Adipocyte (in vitro differentiated cells): ENCODE measurements at regions not wholly inside any gene's neighbourhood (a gene's known extent, or its start where the extent isn't known, plus 50 kb on each side); places are given as distances from the start of the nearest gene placed in this dataset.

Experiments used
- DNase-seq: peaks from one replicate; pipeline ENCODE4 v3.0.0-alpha.2; 2015; ENCODE audit warnings: low read depth
- H3K27me3 ChIP-seq: replicated peaks from 2 replicates; pipeline ENCODE4 v1.7.0; 2013; ENCODE audit warnings: mild to moderate bottlenecking, low read length, moderate library complexity; ENCODE audit not compliant: control insufficient read depth, insufficient read depth
- H3K36me3 ChIP-seq: 2 replicates; pipeline ENCODE4 v1.7.0; 2013; ENCODE audit warnings: low read length, mild to moderate bottlenecking, moderate library complexity; ENCODE audit not compliant: control insufficient read depth, insufficient read depth, severe bottlenecking
- H3K4me1 ChIP-seq: 2 replicates; pipeline ENCODE4 v1.7.0; 2013; ENCODE audit warnings: mild to moderate bottlenecking, low read length, moderate library complexity; ENCODE audit not compliant: control insufficient read depth, insufficient read depth
- H3K4me3 ChIP-seq: 2 replicates; pipeline ENCODE4 v1.7.0; 2013; ENCODE audit warnings: mild to moderate bottlenecking, low read length, moderate library complexity
- H3K9ac ChIP-seq: 2 replicates; pipeline ENCODE4 v1.7.0; 2013; ENCODE audit warnings: mild to moderate bottlenecking, low read length, moderate library complexity
- H3K9me3 ChIP-seq: 2 replicates; pipeline ENCODE4 v1.7.0; 2013; ENCODE audit warnings: mild to moderate bottlenecking, low read length, moderate library complexity; ENCODE audit not compliant: control insufficient read depth

DNA sequence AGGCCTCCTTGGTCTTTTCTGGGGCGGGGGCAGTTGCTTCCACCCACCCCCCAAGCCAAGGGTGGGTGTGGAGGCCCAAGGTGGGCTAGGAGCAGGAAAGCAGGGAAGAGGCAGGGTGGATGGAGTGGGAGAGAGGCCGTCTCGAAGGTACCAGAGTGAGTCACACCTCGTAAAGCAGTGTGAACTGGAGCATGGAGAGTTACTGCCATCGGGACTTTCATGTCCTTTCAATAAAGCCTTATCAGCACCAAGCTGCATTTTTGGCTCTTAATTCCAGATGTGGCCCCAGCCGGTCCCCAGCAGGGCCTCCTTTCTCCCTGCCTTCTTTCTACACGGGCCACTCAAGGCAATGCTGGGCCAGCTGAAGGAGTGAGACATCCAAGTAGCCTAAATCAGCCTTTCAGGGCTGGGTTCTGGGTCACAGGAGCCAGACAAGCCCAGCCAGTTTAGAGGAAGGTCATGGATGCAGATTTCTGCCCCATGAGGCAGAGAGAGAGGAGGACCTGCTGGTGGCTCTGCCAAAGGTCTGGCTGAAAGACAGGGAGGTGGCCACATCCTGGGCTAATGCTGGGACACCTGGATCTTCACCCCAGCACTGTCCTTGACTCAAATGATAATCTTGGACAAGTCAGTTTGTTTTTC is 59.0 kb upstream of the CD82 start:
- peaks cover 12% of the 10 kb centered on the region for H3K9me3 ChIP-seq
- H3K27me3 ChIP-seq = peaks cover 55% of the 10 kb centered on the region
- H3K36me3 ChIP-seq = no peaks in the 10 kb centered on the region
- no peak overlapping the region for H3K4me3 ChIP-seq
- DNase-seq = no peak
- no peaks in the 10 kb centered on the region for H3K4me1 ChIP-seq
- H3K9ac ChIP-seq = no peak overlapping the region

DNA sequence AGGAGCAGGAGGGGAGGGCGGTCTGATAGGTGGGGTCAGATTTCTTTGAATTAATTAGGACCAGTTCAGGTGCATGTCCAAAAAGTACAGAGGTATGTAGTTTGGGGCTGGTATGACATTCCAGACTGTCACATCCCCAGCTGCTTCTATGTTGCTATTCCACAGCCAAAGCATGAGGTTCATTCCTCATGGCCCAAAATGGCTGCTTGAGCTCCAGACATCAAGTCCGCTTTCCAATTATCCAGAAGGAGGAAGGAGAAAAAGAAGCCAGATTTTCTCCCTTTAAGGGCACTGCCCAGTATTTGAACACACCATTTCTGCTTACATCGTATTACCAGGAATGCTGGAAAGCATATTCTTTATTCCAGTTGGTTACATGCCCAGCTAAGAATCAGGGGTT is 58.0 kb upstream of the CD82 start:
- DNase-seq = no peak
- Histone ChIP-seq H3K27me3 (peaks cover 58% of the 10 kb centered on the region), H3K9ac (no peak overlapping the region), H3K36me3 (no peaks in the 10 kb centered on the region), H3K4me3 (no peak overlapping the region), H3K9me3 (peaks cover 12% of the 10 kb centered on the region), H3K4me1 (no peaks in the 10 kb centered on the region)

DNA sequence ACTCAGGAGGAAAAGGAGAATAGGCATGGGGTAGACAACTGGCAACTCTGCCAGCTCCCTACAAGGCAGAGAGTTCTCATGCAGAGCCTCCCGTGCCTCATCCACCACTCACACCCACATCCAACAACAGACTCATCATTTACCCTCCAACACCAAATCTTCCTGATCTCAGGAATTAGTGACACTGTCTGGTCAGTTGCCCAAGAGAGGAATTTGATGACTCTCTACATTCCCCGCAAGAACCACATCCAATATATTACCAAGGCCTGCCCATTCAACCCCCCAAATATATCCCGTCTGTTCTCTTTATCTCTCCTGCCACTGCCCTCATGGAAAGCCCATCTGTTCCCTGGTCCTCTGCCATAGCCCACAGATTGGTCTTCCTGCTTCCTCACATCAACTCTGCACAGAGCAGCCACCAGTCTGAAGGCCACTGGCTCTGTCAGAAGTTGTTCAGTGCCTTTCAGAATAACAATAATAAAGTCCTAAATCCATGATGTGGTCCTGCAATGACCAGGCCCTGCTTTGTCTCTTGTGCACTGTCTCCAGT is 57.5 kb upstream of the CD82 start:
- no peak overlapping the region for H3K9ac ChIP-seq
- H3K36me3 ChIP-seq = no peaks in the 10 kb centered on the region
- H3K9me3 ChIP-seq = peaks cover 12% of the 10 kb centered on the region
- no peak for DNase-seq
- no peak overlapping the region for H3K4me3 ChIP-seq
- peaks cover 58% of the 10 kb centered on the region for H3K27me3 ChIP-seq
- H3K4me1 ChIP-seq = no peaks in the 10 kb centered on the region

DNA sequence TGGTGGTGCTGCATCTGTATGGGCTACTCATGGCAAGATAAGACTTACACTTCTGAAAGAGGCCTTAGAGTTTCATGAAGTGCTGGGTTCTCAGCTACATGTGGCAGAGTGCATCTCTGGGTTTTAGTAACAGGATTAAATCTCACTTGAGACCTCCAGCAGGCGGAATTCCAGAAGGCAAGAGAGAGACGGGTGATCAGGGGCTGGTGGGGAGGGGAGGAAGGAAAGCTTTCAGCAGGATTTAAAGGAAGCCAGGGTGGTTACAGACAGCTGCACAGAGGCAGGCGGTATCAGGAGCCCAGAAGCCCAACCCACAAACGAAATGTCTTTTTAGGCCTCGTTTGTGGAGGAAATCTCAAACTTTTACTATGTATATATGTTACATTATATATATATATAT is 56.2 kb upstream of the CD82 start:
- no peak for DNase-seq
- peaks cover 50% of the 10 kb centered on the region for H3K27me3 ChIP-seq
- H3K9ac ChIP-seq = no peak overlapping the region
- no peaks in the 10 kb centered on the region for H3K36me3 ChIP-seq
- no peak overlapping the region for H3K4me3 ChIP-seq
- H3K9me3 ChIP-seq = peaks cover 12% of the 10 kb centered on the region
- H3K4me1 ChIP-seq = no peaks in the 10 kb centered on the region

DNA sequence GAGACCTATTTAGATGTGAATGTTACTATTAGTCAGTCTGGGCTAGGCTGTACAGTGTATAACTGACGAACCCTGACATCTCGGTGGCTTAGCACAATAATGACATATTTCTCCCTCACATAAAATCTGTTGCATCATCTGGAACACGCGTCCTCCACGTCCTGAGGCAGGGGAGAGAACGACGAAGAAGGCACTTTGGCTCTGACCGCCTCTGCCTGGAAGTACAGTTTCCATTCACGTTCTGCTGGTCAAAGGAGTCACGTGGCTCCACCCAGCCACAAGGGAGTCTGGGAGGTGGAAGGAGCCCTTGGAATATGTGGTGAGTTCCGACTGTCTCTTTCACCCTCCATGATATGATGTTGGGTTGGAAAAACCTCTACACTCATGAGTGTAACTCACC is 55.1 kb upstream of the CD82 start:
- DNase-seq = no peak
- Histone ChIP-seq H3K9ac (no peak overlapping the region), H3K4me3 (no peak overlapping the region), H3K36me3 (no peaks in the 10 kb centered on the region), H3K9me3 (peaks cover 5% of the 10 kb centered on the region), H3K27me3 (peaks cover 50% of the 10 kb centered on the region), H3K4me1 (no peaks in the 10 kb centered on the region)

DNA sequence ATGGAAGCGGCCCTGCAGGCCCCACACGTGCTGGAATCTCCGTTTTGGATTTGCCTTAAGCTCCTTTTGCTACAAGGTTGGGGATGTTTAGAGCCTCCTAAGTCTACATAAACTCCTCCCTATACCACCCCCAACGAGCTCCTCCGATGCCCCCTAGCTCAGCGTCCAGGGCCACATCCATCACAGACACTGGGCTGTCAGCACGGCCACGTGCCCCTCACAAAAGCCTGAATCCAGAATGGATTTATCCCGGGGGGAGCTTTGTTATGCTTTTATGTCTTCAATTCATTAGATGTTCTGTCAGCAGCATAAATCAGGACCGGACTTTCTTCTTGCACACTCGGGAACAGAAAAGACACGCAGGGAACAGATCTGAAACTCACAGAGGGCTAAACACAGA is 52.6 kb upstream of the CD82 start:
- DNase-seq = no peak
- Histone ChIP-seq H3K9ac (no peak overlapping the region), H3K4me3 (no peak overlapping the region), H3K4me1 (no peaks in the 10 kb centered on the region), H3K9me3 (no peaks in the 10 kb centered on the region), H3K36me3 (no peaks in the 10 kb centered on the region), H3K27me3 (peaks cover 51% of the 10 kb centered on the region)

DNA sequence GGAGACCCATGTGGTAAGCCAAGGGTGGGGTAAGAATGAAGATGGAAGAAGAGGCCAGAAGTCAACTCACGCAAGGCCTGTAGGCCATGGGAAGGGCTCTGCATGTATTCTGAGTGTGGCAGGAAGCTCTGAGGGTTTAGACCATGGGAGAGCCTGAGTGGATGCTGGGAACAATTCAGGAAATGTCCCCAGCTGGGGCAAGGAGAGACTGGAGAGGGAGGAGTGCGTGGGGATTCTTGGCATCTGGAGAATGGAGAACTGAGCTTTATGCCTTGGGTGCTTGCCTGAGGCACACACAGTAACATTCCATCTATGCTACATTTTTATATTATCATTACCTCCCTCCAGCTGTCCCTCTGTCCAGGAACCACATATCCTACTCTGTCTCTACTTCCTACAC is 50.4 kb upstream of the CD82 start:
- Histone ChIP-seq H3K27me3 (peaks cover 61% of the 10 kb centered on the region), H3K9ac (no peak overlapping the region), H3K4me3 (no peak overlapping the region), H3K36me3 (no peaks in the 10 kb centered on the region), H3K9me3 (no peaks in the 10 kb centered on the region), H3K4me1 (peaks cover 4% of the 10 kb centered on the region)
- DNase-seq = peak; percentile 12
